Neural crest cell (in vitro differentiated cells): ENCODE measurements at regions not wholly inside any gene's neighbourhood (a gene's known extent, or its start where the extent isn't known, plus 50 kb on each side); places are given as distances from the start of the nearest gene placed in this dataset.

Experiments
- DNase-seq: peaks from one replicate; pipeline ENCODE4 v3.0.0; 2021; ENCODE audit warnings: low read depth, mixed read lengths, low spot score
- H3K27ac Mint-ChIP-seq: one replicate; pipeline ENCODE4 v1.8.0; 2021; ENCODE audit warnings: mild to moderate bottlenecking, mixed read lengths; ENCODE audit not compliant: unreplicated experiment
- H3K27me3 Mint-ChIP-seq: 2 replicates; pipeline ENCODE4 v1.8.0; 2021; ENCODE audit warnings: low read depth, mild to moderate bottlenecking, mixed read lengths
- H3K36me3 Mint-ChIP-seq: 2 replicates; pipeline ENCODE4 v1.8.0; 2021; ENCODE audit warnings: low read depth, mild to moderate bottlenecking, mixed read lengths
- H3K4me1 Mint-ChIP-seq: 2 replicates; pipeline ENCODE4 v1.8.0; 2021; ENCODE audit warnings: mixed read lengths
- H3K4me3 Mint-ChIP-seq: one replicate; pipeline ENCODE4 v1.8.0; 2021; ENCODE audit warnings: mild to moderate bottlenecking, mixed read lengths
- H3K9me3 Mint-ChIP-seq: 2 replicates; pipeline ENCODE4 v1.8.0; 2021; ENCODE audit warnings: mixed read lengths
- TF ChIP-seq, protein P1 (sequence below): fragments of 200-600 bp; sonication (generic); conservative IDR thresholded peaks from 2 replicates; pipeline ENCODE4 v1.5.0; 2021; ENCODE audit warnings: antibody characterized with exemption, mild to moderate bottlenecking

DNA sequence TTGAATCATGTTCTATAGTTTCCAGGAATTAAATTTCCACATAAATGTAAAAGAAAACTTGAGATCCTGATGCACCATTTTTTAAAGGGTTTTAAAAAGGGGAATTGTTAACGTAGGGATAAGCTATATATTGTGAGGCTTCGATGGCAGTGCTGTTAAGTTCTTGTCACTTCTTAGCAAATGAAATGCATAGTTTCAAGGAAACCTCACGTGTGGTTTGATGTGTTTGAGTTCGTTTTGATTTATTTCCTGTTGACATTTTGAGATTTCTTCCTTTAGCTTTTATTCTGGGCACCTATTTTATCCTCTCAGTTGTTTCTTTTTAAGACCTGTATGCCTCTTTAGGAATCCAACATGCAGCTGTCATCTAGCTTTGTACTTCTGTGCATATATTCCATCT is 301.0 kb downstream of the DOCK8 start:
- TF ChIP-seq, protein P1, sequence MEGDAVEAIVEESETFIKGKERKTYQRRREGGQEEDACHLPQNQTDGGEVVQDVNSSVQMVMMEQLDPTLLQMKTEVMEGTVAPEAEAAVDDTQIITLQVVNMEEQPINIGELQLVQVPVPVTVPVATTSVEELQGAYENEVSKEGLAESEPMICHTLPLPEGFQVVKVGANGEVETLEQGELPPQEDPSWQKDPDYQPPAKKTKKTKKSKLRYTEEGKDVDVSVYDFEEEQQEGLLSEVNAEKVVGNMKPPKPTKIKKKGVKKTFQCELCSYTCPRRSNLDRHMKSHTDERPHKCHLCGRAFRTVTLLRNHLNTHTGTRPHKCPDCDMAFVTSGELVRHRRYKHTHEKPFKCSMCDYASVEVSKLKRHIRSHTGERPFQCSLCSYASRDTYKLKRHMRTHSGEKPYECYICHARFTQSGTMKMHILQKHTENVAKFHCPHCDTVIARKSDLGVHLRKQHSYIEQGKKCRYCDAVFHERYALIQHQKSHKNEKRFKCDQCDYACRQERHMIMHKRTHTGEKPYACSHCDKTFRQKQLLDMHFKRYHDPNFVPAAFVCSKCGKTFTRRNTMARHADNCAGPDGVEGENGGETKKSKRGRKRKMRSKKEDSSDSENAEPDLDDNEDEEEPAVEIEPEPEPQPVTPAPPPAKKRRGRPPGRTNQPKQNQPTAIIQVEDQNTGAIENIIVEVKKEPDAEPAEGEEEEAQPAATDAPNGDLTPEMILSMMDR, result no peak
- Mint-ChIP-seq H3K4me1 (peaks cover 10% of the 10 kb centered on the region), H3K4me3 (no peak overlapping the region), H3K27ac (no peak overlapping the region), H3K36me3 (peaks cover 4% of the 10 kb centered on the region), H3K9me3 (peaks cover 6% of the 10 kb centered on the region), H3K27me3 (no peaks in the 10 kb centered on the region)
- no peak for DNase-seq

DNA sequence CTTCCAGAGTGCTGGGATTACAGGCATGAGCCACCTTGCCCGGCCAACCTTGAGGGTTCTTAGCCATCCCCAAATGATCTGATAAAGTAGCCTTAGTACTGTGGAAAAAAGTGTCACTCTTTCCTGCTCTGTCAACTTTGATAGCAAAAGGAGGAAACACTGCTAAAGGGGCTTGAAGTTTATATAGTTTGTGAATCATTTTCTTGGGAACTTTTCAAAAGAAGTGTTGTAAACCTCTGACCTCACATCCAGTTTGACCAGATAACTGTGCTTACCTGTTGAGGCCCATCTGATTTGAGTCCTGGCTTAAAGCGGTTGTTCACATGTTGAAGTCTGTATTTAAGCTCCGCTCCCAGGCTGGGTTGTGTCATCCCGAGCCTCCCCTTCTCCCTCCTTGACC is 303.3 kb downstream of the DOCK8 start:
- TF ChIP-seq, protein P1, result no peak
- Mint-ChIP-seq H3K4me1 (peaks cover 6% of the 10 kb centered on the region), H3K36me3 (peaks cover 4% of the 10 kb centered on the region), H3K27me3 (no peaks in the 10 kb centered on the region), H3K27ac (no peak overlapping the region), H3K4me3 (no peak overlapping the region), H3K9me3 (peaks cover 6% of the 10 kb centered on the region)
- DNase-seq, result no peak

DNA sequence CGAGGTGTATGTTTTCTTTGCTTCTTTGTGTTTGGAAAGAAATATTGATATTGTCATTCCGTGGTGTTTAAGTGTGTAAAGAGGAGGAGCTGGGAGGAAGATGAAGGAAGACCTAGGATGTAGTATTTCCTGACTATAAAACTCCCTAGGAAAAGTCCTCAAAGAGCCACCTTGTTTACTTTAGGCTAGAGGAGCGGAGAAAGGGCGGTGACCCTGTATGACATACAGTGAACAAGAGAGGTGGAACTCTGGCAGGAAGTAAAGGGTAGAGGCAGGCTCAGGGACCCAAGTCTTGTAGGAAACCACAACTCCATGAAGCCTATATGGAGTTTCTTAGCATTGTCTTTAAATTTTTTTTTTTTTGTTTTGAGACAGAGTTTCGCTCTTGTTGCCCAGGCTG is 303.9 kb downstream of the DOCK8 start:
- Mint-ChIP-seq H3K4me1 (peaks cover 3% of the 10 kb centered on the region), H3K9me3 (peaks cover 6% of the 10 kb centered on the region), H3K36me3 (peaks cover 4% of the 10 kb centered on the region), H3K27me3 (no peaks in the 10 kb centered on the region), H3K4me3 (no peak overlapping the region), H3K27ac (no peak overlapping the region)
- no peak for DNase-seq
- TF ChIP-seq, protein P1, result no peak

DNA sequence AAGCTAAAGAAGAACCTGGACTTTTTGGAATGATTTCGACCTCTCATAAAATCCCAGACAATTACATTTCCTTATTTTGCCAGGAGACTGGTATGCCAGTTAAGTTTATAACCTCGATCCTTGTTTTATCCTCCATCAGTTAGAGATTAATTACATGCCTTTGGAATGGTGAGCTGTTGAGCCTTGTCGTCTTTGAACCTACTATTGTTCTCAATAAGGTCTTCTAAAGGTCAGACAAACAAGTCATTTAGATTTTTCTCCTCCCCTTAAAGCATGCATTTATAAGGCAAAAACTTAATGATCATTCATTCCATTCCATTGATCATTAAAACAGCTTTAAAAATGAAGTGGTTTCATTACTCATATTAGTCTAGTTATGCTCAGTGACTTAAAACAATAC is 304.9 kb downstream of the DOCK8 start:
- no peaks in the 10 kb centered on the region for H3K36me3 Mint-ChIP-seq
- DNase-seq, result no peak
- TF ChIP-seq, protein P1, result no peak
- peaks cover 3% of the 10 kb centered on the region for H3K4me1 Mint-ChIP-seq
- peaks cover 2% of the 10 kb centered on the region for H3K9me3 Mint-ChIP-seq
- no peak overlapping the region for H3K27ac Mint-ChIP-seq
- no peaks in the 10 kb centered on the region for H3K27me3 Mint-ChIP-seq
- no peak overlapping the region for H3K4me3 Mint-ChIP-seq

DNA sequence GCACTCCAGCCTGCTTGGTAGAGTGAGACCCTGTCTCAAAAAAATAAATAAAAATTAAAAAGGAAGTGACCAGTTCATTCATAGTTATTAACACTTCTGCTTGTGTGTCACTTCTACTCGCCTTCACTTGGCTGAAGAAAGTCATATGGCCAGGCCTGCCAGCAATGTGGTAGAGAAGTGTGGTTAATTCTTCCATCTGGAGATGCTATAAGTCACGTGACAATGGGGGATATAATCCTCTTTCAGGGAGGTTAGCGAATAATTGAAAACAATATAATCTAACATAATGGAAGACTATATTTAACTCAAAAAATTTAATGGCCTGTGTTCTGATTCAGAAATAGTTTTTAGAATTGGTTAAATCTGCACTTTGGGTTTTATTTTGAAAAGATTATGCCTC is 305.6 kb downstream of the DOCK8 start:
- Mint-ChIP-seq H3K4me1 (peaks cover 3% of the 10 kb centered on the region), H3K27ac (no peak overlapping the region), H3K4me3 (no peak overlapping the region)

More for the DNA sequence above, 305.6 kb downstream of the DOCK8 start:
- Mint-ChIP-seq H3K9me3 (no peaks in the 10 kb centered on the region), H3K27me3 (no peaks in the 10 kb centered on the region), H3K36me3 (no peaks in the 10 kb centered on the region)
- DNase-seq, result no peak
- TF ChIP-seq, protein P1, result no peak
